DMS53 treated with DMSO at 0.1 percent for 48 hours (cell line): ENCODE measurements at regions not wholly inside any gene's neighbourhood (a gene's known extent, or its start where the extent isn't known, plus 50 kb on each side); places are given as distances from the start of the nearest gene placed in this dataset.
A peak's percentile ranks its signal among the peaks of the same experiment; 100 is the strongest.
"Not testable (repeated sequence)": the region's sequence is repeated elsewhere in the genome, so short reads cannot be mapped to it uniquely, and the experiment has no call there.

Source experiments
- DNase-seq: peaks from one replicate; lab custom pipeline; 2025; ENCODE audit not compliant: unreplicated experiment; lab: John Stamatoyannopoulos, UW

- not testable (repeated sequence) for DNase-seq
Observed at GRCh38 chrX:92430574-92430973, 651.4 kb downstream of the PCDH11X start.

DNA sequence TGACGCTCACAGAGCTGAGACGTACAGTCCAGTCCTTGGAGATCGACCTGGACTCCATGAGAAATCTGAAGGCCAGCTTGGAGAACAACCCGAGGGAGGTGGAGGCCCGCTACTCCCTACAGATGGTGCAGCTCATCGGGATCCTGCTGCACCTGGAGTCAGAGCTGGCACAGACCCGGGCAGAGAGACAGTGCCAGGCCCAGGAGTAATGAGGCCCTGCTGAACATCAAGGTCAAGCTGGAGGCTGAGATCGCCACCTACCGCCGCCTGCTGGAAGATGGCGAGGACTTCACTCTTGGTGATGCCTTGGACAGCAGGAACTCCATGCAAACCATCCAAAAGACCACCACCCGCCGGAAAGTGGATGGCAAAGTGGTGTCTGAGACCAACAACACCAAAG is 681.4 kb downstream of the PCDH11X start:
- DNase-seq = not testable (repeated sequence)

- not testable (repeated sequence) for DNase-seq
Observed at GRCh38 chrX:92480165-92480564, 701.0 kb downstream of the PCDH11X start.

GRCh38 chrX:92485487-92485886 is 706.3 kb downstream of the PCDH11X start:
- DNase-seq = not testable (repeated sequence)

- DNase-seq = peak; percentile 3
Observed at GRCh38 chrX:92515270-92515669, 736.1 kb downstream of the PCDH11X start.

DNA sequence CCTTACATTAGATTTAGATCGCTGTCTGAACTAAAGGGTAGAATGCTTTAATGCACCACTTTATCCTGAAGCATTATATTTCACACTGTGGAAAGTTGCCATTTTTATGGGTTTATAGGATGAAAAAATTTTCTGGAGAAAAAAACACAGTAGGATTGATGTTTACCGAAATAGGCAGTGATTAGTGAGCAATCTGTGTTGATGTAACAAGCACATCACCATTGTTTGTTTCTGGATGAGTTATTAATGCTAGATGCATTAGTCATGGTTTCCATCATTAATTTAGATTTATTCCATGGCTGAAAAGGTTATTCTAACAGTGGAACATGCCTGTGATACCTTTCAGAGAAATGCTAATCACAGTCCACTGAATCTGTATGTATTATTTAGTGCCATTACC is 749.8 kb downstream of the PCDH11X start:
- not testable (repeated sequence) for DNase-seq

- DNase-seq = not testable (repeated sequence)
Observed at GRCh38 chrX:92540461-92540860, 761.3 kb downstream of the PCDH11X start.

DNA sequence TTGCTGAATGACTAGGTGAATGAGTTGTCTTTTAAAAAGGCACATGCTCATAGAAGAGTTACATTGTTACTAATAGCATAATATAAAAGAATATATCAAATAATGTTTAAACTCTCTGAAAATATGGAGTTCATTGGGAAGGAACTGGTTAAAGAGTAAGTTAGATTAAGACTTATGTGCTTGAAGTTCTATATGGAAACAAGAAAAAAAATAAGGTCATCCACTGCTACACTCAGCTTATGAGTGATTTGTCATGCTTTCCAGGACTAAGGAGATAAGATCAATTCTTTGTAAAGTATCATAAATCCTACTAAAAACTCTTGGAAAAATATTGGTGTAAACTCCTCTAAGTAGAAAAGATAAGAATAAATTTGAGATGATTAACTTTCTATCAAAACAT is 779.1 kb downstream of the PCDH11X start:
- DNase-seq = not testable (repeated sequence)

- not testable (repeated sequence) for DNase-seq
Observed at GRCh38 chrX:92558796-92559195, 779.6 kb downstream of the PCDH11X start.

GRCh38 chrX:92560083-92560482 is 780.9 kb downstream of the PCDH11X start:
- not testable (repeated sequence) for DNase-seq

DNA sequence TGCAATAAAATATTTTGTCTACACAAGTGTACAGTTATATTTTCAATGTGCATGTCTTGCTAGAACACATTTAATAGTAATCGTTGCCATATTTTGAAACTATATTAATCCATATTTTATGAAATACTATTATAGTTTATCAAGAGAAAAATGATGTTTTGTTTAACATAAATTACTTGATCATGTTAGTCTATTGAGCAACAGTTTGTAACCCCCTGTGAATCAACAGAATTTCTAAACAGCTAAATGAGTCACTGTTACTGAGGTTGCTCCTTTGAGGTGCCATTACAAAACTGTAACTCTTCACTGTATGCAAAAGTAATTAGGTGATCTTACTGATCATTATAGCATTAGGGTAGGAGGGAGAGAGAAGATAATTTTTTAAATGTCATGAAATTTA is 791.0 kb downstream of the PCDH11X start:
- DNase-seq = not testable (repeated sequence)

DNA sequence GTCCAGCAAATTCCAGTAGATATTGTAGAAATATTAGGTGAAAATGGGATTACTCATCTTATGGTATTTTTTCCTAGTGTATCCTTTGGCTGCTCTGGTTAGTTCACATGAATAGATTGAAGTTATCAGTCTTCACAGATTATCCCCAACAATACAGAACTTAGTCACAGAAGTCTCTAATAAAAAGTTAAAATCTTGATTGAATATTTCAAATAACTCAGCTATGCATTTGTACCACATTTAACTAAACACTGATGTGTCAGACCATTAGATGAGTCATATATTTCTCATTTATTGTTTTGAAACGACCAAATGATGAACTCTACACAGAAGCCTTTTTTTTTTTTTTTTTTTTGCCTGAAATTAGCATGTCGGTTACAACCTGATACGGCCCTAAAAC is 807.5 kb downstream of the PCDH11X start:
- DNase-seq = not testable (repeated sequence)

- not testable (repeated sequence) for DNase-seq
Observed at GRCh38 chrX:92589676-92590075, 810.5 kb downstream of the PCDH11X start.

GRCh38 chrX:92590726-92591298 is 811.6 kb downstream of the PCDH11X start:
- DNase-seq = not testable (repeated sequence)

GRCh38 chrX:92611517-92611916 is 832.3 kb downstream of the PCDH11X start:
- not testable (repeated sequence) for DNase-seq

GRCh38 chrX:92626699-92627098 is 847.5 kb downstream of the PCDH11X start:
- not testable (repeated sequence) for DNase-seq

- not testable (repeated sequence) for DNase-seq
Observed at GRCh38 chrX:92657593-92657992, 878.4 kb downstream of the PCDH11X start.

GRCh38 chrX:92659743-92660142 is 880.6 kb downstream of the PCDH11X start:
- not testable (repeated sequence) for DNase-seq

GRCh38 chrX:92692796-92693195 is 913.6 kb downstream of the PCDH11X start:
- DNase-seq = not testable (repeated sequence)

DNA sequence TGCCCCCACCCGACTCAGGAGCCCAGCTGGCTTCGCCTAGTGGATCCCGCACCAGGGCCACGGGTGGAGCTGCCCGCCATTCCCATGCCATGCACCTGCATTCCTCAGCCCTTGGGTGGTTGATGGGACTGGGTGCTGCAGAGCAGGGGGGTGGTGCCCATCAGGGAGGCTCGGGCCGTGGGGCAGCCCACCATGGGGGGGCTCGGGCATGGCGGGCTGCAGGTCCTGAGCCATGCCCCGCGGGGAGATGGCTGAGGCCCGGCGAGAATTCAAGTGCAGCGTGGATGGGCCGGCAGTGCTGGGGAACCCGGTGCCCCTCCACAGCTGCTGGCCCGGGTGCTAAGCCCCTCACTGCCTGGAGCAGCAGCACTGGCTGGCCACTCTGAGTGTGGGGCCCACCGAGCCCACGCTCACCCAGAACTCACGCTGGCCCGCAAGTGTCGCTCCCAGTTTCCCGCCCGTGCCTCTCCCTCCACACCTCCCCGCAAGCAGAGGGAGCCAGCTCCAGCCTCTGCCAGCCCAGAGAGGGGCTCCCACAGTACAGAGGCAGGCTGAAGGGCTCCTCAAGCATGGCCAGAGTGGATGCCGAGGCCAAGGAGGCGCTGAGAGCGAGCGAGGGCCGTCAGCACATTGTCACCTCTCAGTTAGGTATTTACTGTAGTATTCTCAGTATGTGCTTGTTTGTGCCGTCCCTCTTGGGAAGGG is 920.4 kb downstream of the PCDH11X start:
- not testable (repeated sequence) for DNase-seq

GRCh38 chrX:92709784-92710183 is 930.6 kb downstream of the PCDH11X start:
- DNase-seq = not testable (repeated sequence)
